Esophagus muscularis mucosa (tissue), 4 donors: ENCODE measurements at regions not wholly inside any gene's neighbourhood (a gene's known extent, or its start where the extent isn't known, plus 50 kb on each side); places are given as distances from the start of the nearest gene placed in this dataset.

ENCODE experiments used
- DNase-seq: peaks from one replicate; pipeline ENCODE4 v3.0.0-alpha.2; 2017; ENCODE audit errors: extremely low spot score
- H3K27ac ChIP-seq, 4 donors: fragments of 200-600 bp; sonication (generic); replicated peaks in 1 of 4; 1 replicate in 3 of 4; 2 replicates in 1 of 4; pipeline ENCODE4 v1.5.1; 2016 to 2019; ENCODE audit warnings: mild to moderate bottlenecking in 1 of 4
- H3K27me3 ChIP-seq, 4 donors: fragments of 200-600 bp; sonication (generic); one replicate each; pipeline versions ENCODE4 v1.5.1 to v1.6.0; 2016 to 2019
- H3K36me3 ChIP-seq, 4 donors: fragments of 200-600 bp; sonication (generic); one replicate each; pipeline ENCODE4 v1.5.1; 2016 to 2019
- H3K4me1 ChIP-seq, 4 donors: fragments of 200-600 bp; sonication (generic); one replicate each; pipeline ENCODE4 v1.5.1; 2016 to 2019
- H3K4me3 ChIP-seq, 4 donors: fragments of 200-600 bp; sonication (generic); 1 replicate in 2 of 4; 2 replicates in 2 of 4; pipeline ENCODE4 v1.5.1; 2016 to 2019; ENCODE audit warnings: mild to moderate bottlenecking in 4 of 4, moderate library complexity in 1 of 4
- H3K9me3 ChIP-seq, 4 donors: fragments of 200-600 bp; sonication (generic); 1 replicate in 3 of 4; 2 replicates in 1 of 4; pipeline ENCODE4 v1.5.1; 2016 to 2019
- EP300 ChIP-seq: sonication (generic); formaldehyde crosslinking; IDR thresholded peaks from one replicate; pipeline ENCODE4 v1.6.1; 2017; ENCODE audit warnings: antibody characterized with exemption
- POLR2A ChIP-seq: fragments of 450-650 bp; IDR thresholded peaks from one replicate; pipeline ENCODE4 v1.6.1; 2017; ENCODE audit warnings: antibody characterized with exemption, moderate library complexity, mild to moderate bottlenecking, low read depth
- POLR2AphosphoS5 ChIP-seq, 2 donors: sonication (generic); formaldehyde crosslinking; IDR thresholded peaks; one replicate each; pipeline ENCODE4 v1.6.1; 2017; ENCODE audit warnings: antibody characterized with exemption in 2 of 2
- WGBS: methylation state at CpG from one replicate; pipeline ENCODE4 v1.1.5; 2018; 5-methylcytosine and 5-hydroxymethylcytosine counted together
- intact Hi-C: fragments of 100-400 bp; cut with DNase I; formaldehyde crosslinking; loops from one replicate; pipeline ENCODE4 v1.15.1; 2023
- TF ChIP-seq, protein P1 (sequence below), 3 experiments: fragments of 200-600 bp in 2 of 3; fragments of 450-650 bp in 1 of 3; sonication (generic) in 2 of 3; IDR thresholded peaks; one replicate each; pipeline ENCODE4 v1.5.1; 2017 to 2019; ENCODE audit warnings: antibody characterized with exemption in 3 of 3, mild to moderate bottlenecking in 2 of 3, moderate library complexity in 1 of 3

DNA sequence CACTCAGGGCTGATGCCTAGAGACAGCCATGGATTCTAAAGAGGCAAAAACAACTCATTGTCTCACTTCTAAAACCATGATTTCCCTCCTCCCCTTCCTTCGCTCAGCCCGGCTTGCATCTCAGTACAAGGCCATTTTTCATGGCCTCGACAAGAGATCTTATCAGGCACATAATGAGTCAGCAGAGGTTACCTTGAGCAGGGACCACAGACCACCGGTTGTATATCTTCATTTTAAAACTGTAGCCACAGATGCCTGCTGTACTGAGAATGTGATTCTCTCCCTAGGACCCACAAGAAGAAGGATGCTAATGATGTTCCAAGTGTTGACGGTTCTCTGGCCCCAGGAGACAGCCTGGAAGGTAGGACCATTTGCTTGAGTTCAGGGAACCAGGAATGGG, 331.9 kb downstream of the AJAP1 start:
- 25% methylated on average over 5 of the region's 5 CpGs for WGBS
- peaks cover 0 to 22% (median 0%) of the 10 kb centered on the region in 4 donors for H3K27me3 ChIP-seq
- H3K36me3 ChIP-seq = no peaks in the 10 kb centered on the region
- peaks cover 0 to 6% (median 0%) of the 10 kb centered on the region in 4 donors for H3K9me3 ChIP-seq
- no peaks in the 10 kb centered on the region for H3K4me1 ChIP-seq
- H3K27ac ChIP-seq = no peak overlapping the region
- intact Hi-C loops = no loop called here
- H3K4me3 ChIP-seq = no peak overlapping the region
- TF ChIP-seq POLR2AphosphoS5 (IDR thresholded peaks at IDR 0.05) = no peak
- no peak for TF ChIP-seq EP300
- no peak for TF ChIP-seq POLR2A
- TF ChIP-seq, protein P1, sequence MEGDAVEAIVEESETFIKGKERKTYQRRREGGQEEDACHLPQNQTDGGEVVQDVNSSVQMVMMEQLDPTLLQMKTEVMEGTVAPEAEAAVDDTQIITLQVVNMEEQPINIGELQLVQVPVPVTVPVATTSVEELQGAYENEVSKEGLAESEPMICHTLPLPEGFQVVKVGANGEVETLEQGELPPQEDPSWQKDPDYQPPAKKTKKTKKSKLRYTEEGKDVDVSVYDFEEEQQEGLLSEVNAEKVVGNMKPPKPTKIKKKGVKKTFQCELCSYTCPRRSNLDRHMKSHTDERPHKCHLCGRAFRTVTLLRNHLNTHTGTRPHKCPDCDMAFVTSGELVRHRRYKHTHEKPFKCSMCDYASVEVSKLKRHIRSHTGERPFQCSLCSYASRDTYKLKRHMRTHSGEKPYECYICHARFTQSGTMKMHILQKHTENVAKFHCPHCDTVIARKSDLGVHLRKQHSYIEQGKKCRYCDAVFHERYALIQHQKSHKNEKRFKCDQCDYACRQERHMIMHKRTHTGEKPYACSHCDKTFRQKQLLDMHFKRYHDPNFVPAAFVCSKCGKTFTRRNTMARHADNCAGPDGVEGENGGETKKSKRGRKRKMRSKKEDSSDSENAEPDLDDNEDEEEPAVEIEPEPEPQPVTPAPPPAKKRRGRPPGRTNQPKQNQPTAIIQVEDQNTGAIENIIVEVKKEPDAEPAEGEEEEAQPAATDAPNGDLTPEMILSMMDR (IDR thresholded peaks at IDR 0.05) = no peak
- no peak for DNase-seq

DNA sequence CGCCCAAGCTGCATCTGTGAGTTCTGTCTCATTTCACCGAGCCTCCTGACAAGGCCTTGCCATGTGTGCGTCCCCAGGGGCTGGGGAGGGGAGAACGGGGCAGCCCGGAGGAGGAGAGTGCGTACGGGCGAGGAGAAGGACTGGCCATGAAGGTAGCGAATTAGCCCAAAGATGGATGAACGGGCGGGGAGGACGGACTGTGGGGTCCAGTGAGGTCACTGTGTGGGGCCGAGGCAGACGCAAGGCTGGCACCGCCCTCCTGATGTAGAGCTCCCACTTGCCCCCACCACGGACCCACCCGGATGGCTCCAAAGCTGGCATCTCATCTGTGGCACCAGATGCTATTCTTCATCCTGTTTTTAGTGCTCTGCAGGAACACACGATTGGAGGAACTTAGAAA, 330.4 kb downstream of the AJAP1 start:
- TF ChIP-seq POLR2A = no peak
- no peak for TF ChIP-seq EP300
- TF ChIP-seq, protein P1 (IDR thresholded peaks at IDR 0.05) = no peak
- no peak for TF ChIP-seq POLR2AphosphoS5 (IDR thresholded peaks at IDR 0.05)
- no peak overlapping the region for H3K27ac ChIP-seq
- H3K4me3 ChIP-seq = no peak overlapping the region
- DNase-seq = no peak
- intact Hi-C loops = no loop called here
- H3K36me3 ChIP-seq = no peaks in the 10 kb centered on the region
- peaks cover 0 to 6% (median 0%) of the 10 kb centered on the region in 4 donors for H3K9me3 ChIP-seq
- no peaks in the 10 kb centered on the region for H3K4me1 ChIP-seq
- WGBS = 80% methylated on average over 18 of the region's 18 CpGs
- H3K27me3 ChIP-seq = peaks cover 0 to 29% (median 0%) of the 10 kb centered on the region in 4 donors

DNA sequence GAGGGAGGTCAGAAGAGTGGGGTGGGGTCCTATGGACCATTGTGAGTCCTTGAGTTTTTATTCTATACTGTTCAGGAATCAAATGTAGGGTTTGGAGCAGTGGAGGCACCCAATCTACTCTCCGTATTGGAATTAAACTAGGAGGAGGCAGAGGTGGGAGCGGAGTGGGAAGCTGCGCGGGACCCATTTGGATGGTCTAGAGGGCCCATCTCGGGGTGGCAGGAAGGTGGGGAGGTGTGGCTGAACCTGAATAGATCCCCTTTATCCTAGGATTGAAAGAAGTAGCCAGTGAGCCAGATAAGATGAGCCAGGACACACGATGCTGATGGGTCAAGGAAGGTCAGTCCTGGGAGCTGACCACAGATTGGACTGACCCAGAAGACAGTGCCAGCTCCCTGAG, 325.8 kb downstream of the AJAP1 start:
- intact Hi-C loops = no loop called here
- 83% methylated on average over 6 of the region's 6 CpGs for WGBS
- Histone ChIP-seq H3K4me1 (no peaks in the 10 kb centered on the region), H3K4me3 (no peak overlapping the region), H3K27me3 (peaks cover 0 to 45% (median 0%) of the 10 kb centered on the region in 4 donors), H3K27ac (no peak overlapping the region), H3K36me3 (no peaks in the 10 kb centered on the region), H3K9me3 (peaks cover 0 to 6% (median 0%) of the 10 kb centered on the region in 4 donors)
- no peak for TF ChIP-seq POLR2AphosphoS5 (IDR thresholded peaks at IDR 0.05)
- no peak for TF ChIP-seq EP300
- TF ChIP-seq, protein P1 (IDR thresholded peaks at IDR 0.05) = no peak
- no peak for TF ChIP-seq POLR2A
- no peak for DNase-seq

DNA sequence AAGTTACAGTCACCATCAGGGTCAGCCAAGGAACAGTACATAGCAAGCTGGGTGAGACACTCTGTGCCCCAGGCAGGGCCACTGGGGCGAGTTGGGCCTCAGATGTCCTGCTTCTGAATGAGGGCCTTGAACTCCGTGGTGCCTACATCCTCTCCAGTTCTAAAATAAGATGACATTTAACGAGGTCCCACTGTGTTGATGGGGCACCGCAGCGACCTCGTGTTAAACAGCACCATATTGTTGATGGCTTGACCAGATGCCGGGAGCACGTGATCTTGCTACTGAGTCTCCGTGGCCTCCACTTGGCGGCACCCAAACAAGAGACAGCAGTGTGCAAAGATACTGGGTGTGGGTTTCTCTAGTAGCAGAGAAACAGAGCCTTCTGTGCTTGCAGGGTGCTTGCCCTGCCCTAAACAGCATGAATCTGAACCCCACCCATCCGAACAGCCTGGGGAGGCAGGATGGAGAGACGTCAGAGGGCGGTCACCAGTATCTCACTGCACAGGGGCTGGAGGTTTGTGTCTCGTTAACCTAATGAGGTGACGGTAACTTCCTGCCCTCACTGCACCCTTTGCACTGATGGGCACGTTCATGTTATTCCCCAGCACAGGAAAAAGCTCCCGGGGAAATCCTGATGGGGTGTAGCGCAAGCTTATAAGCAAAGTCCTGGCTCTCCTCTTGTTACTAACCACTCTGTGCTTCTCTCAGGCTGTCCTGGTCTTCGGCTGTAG, 324.4 kb downstream of the AJAP1 start:
- Histone ChIP-seq H3K9me3 (peaks cover 0 to 6% (median 0%) of the 10 kb centered on the region in 4 donors), H3K27me3 (peaks cover 0 to 35% (median 0%) of the 10 kb centered on the region in 4 donors), H3K36me3 (no peaks in the 10 kb centered on the region), H3K27ac (peak overlapping the region in 2 of 4 donors; percentile 40 to 43), H3K4me1 (no peaks in the 10 kb centered on the region), H3K4me3 (no peak overlapping the region)
- intact Hi-C loops = no loop called here
- WGBS = 80% methylated on average over 19 of the region's 19 CpGs
- TF ChIP-seq, protein P1 (IDR thresholded peaks at IDR 0.05) = no peak
- TF ChIP-seq POLR2AphosphoS5 (IDR thresholded peaks at IDR 0.05) = peak in 1 of 2 donors; percentile 18
- no peak for TF ChIP-seq EP300
- DNase-seq = no peak
